ENCODE measurements at regions not wholly inside any gene's neighbourhood (a gene's known extent, or its start where the extent isn't known, plus 50 kb on each side); places are given as distances from the start of the nearest gene placed in this dataset.

- Mint-ChIP-seq H3K36me3 (ENCODE audit: insufficient read depth in 1 of 3, low read depth in 3 of 3) (no peaks in the 10 kb centered on the region), H3K4me1 (peaks cover 6 to 11% of the 10 kb centered on the region in 2 experiments), H3K27me3 (ENCODE audit: low read depth) (peaks cover 52% of the 10 kb centered on the region), H3K27ac (no peak overlapping the region; a peak in 1 of 7 replicates), H3K9me3 (no peaks in the 10 kb centered on the region), H3K4me3 (no peak overlapping the region)
- no peak overlapping the region for H4K8ac ChIP-seq (replicated peaks; ENCODE audit: insufficient read length, low read depth, low read length)
- no CpG with 5 or more reads among the region's 5 CpGs for WGBS (ENCODE audit: extremely low coverage, insufficient read length, low lambda C conversion rate)
- H2BK5ac ChIP-seq (ENCODE audit: insufficient read length, low read length): no peak overlapping the region
- no peak for TF ChIP-seq CTCF (conservative IDR thresholded peaks at IDR 0.05)
- H2BK15ac ChIP-seq (ENCODE audit: low read depth, low read length): no peak overlapping the region
- H3K4ac ChIP-seq (ENCODE audit: low read depth, low read length): no peak overlapping the region
- H4K91ac ChIP-seq (ENCODE audit: insufficient read length, low read depth, low read length): no peak overlapping the region
- H3K79me1 ChIP-seq (ENCODE audit: insufficient read depth, low read depth, low read length, poor library complexity, severe bottlenecking): no peaks in the 10 kb centered on the region
- H3T11ph ChIP-seq (ENCODE audit: low read length): no peak overlapping the region
- no peak overlapping the region for H4K5ac ChIP-seq (ENCODE audit: insufficient read length, low read depth, low read length)
- no peaks in the 10 kb centered on the region for H3K23me2 ChIP-seq (ENCODE audit: insufficient read length, low read depth, low read length, poor library complexity, severe bottlenecking)
- H3K9me3 ChIP-seq (ENCODE audit: control insufficient read depth, low read depth, low read length): no peaks in the 10 kb centered on the region
- H3K18ac ChIP-seq (ENCODE audit: insufficient read length, low read depth, low read length): no peak overlapping the region
- H4K20me1 ChIP-seq (ENCODE audit: control insufficient read depth, insufficient read depth, insufficient read length): no peaks in the 10 kb centered on the region
- no peaks in the 10 kb centered on the region for H3K4me1 ChIP-seq (ENCODE audit: insufficient read depth, low read length)
- no peak overlapping the region for H2AK5ac ChIP-seq (ENCODE audit: insufficient read length, low read length)
- no peak overlapping the region for H3K14ac ChIP-seq (ENCODE audit: insufficient read depth, low read length)
- H3K79me2 ChIP-seq (ENCODE audit: insufficient read depth, low read length): no peaks in the 10 kb centered on the region
- H3K9ac ChIP-seq (ENCODE audit: extremely low read depth, insufficient read length, low read length): no peak overlapping the region
- no peak overlapping the region for H2BK120ac ChIP-seq (ENCODE audit: low read depth, low read length, poor library complexity, severe bottlenecking)
- no peaks in the 10 kb centered on the region for H3K27me3 ChIP-seq (ENCODE audit: insufficient read depth, low read length)
- H3K4me2 ChIP-seq (ENCODE audit: insufficient read depth, insufficient read length, low read length): no peak overlapping the region
- no peak overlapping the region for H2AFZ ChIP-seq (ENCODE audit: low read length)
- DNase-seq: peak; percentile 15
- H3K56ac ChIP-seq (ENCODE audit: insufficient read length, low read depth, low read length): no peak overlapping the region
- H2BK20ac ChIP-seq (ENCODE audit: low read depth, low read length, poor library complexity, severe bottlenecking): no peak overlapping the region
- H2BK12ac ChIP-seq (ENCODE audit: insufficient read length, low read depth, low read length): no peak overlapping the region
- no peak overlapping the region for H3K27ac ChIP-seq (ENCODE audit: insufficient read length, low read depth, low read length)
- no peak overlapping the region for H3K23ac ChIP-seq (ENCODE audit: insufficient read length, low read depth, low read length)
These were observed 77.0 kb downstream of the FOXA2 start for GRCh38 chr20:22507240-22507961.

All from H9 (cell line).